HEK293T (cell line): ENCODE measurements at regions not wholly inside any gene's neighbourhood (a gene's known extent, or its start where the extent isn't known, plus 50 kb on each side); places are given as distances from the start of the nearest gene placed in this dataset.

Experiments used
- ARNT ChIP-seq: fragments of 450-650 bp; IDR thresholded peaks from 2 replicates; pipeline ENCODE4 v1.6.1; 2017; ENCODE audit warnings: mild to moderate bottlenecking
- CTBP1 ChIP-seq: fragments of 450-650 bp; IDR thresholded peaks from 2 replicates; pipeline ENCODE4 v1.6.1; 2016; ENCODE audit warnings: borderline replicate concordance
- FOXA1 ChIP-seq: fragments of 450-650 bp; IDR thresholded peaks from 2 replicates; pipeline ENCODE4 v1.6.1; 2016; ENCODE audit warnings: mild to moderate bottlenecking
- FOXK2 ChIP-seq: fragments of 450-650 bp; IDR thresholded peaks from 2 replicates; pipeline ENCODE4 v1.6.1; 2016; ENCODE audit warnings: mild to moderate bottlenecking
- HDGF ChIP-seq: fragments of 450-650 bp; IDR thresholded peaks from 2 replicates; pipeline ENCODE4 v1.6.1; 2017; ENCODE audit warnings: antibody characterized with exemption, borderline replicate concordance
- NFRKB ChIP-seq: fragments of 450-650 bp; IDR thresholded peaks from 2 replicates; pipeline ENCODE4 v1.6.1; 2016; ENCODE audit warnings: mild to moderate bottlenecking, moderate library complexity
- PKNOX1 ChIP-seq: fragments of 450-650 bp; IDR thresholded peaks from 2 replicates; pipeline ENCODE4 v1.6.1; 2016
- SP1 ChIP-seq: fragments of 450-650 bp; IDR thresholded peaks from 2 replicates; pipeline ENCODE4 v1.6.1; 2017
- SUZ12 ChIP-seq: fragments of 450-650 bp; IDR thresholded peaks from 2 replicates; pipeline ENCODE4 v1.6.1; 2016; ENCODE audit warnings: mild to moderate bottlenecking
- TARDBP ChIP-seq: fragments of 450-650 bp; IDR thresholded peaks from 2 replicates; pipeline ENCODE4 v1.6.1; 2016
- ZNF384 ChIP-seq: fragments of 450-650 bp; IDR thresholded peaks from 2 replicates; pipeline ENCODE4 v1.6.1; 2016

- TF ChIP-seq NFRKB (no peak), PKNOX1 (no peak), TARDBP (no peak), SP1 (no peak), ARNT (no peak), HDGF (no peak), FOXA1 (no peak), ZNF384 (no peak), SUZ12 (no peak), CTBP1 (no peak), FOXK2 (no peak)
These were observed 123.4 kb upstream of the AFDN start for GRCh38 chr6:167703347-167703746.
